Stimulated activated naive CD8-positive, alpha-beta T cell treated with anti-CD3 and anti-CD28 coated beads, Interleukin-15, amount 100 ng/mL, for 72 hours (primary cell): ENCODE measurements at regions not wholly inside any gene's neighbourhood (a gene's known extent, or its start where the extent isn't known, plus 50 kb on each side); places are given as distances from the start of the nearest gene placed in this dataset.

ENCODE experiments used
- ATAC-seq: fragments of 150-1000 bp; cut with Tn5 transposase; 2 replicates; pipeline ENCODE4 v1.10.0; 2021; ENCODE audit warnings: mild to moderate bottlenecking, moderate library complexity
- DNase-seq, 2 donors: peaks; one replicate each; pipeline ENCODE4 v3.0.0; 2021 to 2022
- H3K27ac Mint-ChIP-seq, 2 donors: one replicate each; pipeline ENCODE4 v1.8.0; 2022; ENCODE audit warnings: mild to moderate bottlenecking in 2 of 2, mixed read lengths in 2 of 2, moderate library complexity in 2 of 2
- H3K27me3 Mint-ChIP-seq: one replicate; pipeline ENCODE4 v1.8.0; 2022; ENCODE audit warnings: mixed read lengths
- H3K4me1 Mint-ChIP-seq: one replicate; pipeline ENCODE4 v1.8.0; 2022; ENCODE audit warnings: mild to moderate bottlenecking, mixed read lengths
- H3K4me3 Mint-ChIP-seq, 2 donors: one replicate each; pipeline ENCODE4 v1.8.0; 2022; ENCODE audit warnings: mild to moderate bottlenecking in 2 of 2, mixed read lengths in 2 of 2, moderate library complexity in 1 of 2
- H3K9me3 Mint-ChIP-seq, 2 donors: one replicate each; pipeline ENCODE4 v1.8.0; 2022; ENCODE audit warnings: mixed read lengths in 2 of 2

DNA sequence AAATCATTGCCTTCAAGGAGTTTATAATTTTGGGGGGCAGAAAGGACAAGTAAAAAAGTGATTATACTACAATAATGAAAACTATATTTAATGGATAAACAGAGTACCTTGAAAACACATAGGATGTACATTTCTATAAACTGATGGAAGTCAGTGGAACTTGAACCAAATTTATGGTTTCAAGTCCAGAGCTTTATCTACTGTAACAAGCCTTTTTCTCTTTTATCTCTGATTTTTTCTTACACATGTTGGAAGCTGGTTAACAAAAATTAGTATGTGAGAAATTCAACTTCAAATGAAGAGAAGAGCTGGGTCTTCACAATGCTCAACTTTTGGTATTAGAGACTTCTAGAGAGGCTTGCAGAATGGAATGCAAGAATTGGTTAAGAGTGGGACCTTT is 393.6 kb downstream of the LMO7 start:
- peaks cover 30% of the 10 kb centered on the region for H3K27me3 Mint-ChIP-seq
- H3K27ac Mint-ChIP-seq, result no peak overlapping the region
- DNase-seq, result no peak
- no peak overlapping the region for H3K4me3 Mint-ChIP-seq
- no peaks in the 10 kb centered on the region for H3K9me3 Mint-ChIP-seq
- no peak for ATAC-seq
- H3K4me1 Mint-ChIP-seq, result peaks cover 6% of the 10 kb centered on the region

DNA sequence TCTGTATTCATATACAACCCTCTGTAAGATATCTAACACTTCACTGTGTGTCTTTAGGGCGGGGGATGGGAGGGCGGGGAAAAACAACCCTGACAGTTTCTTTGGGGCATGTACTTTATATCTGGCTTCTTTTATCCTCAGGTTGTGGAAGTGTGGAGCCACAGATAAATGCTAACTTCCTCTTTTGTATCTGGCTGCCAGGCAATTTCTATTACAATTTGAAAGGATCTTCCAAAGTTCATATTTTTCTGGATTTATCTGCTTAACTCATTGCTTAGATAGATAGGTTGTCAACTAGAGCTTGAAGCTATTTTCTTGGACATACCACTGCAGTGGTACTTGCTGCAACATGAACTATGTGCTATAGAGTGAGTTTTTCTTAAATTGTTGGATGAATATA is 393.0 kb downstream of the LMO7 start:
- H3K4me1 Mint-ChIP-seq, result peaks cover 6% of the 10 kb centered on the region
- ATAC-seq (no peak), DNase-seq (no peak)
- peaks cover 0 to under 1% of the 10 kb centered on the region in 2 donors for H3K9me3 Mint-ChIP-seq
- peaks cover 30% of the 10 kb centered on the region for H3K27me3 Mint-ChIP-seq
- H3K27ac Mint-ChIP-seq, result no peak overlapping the region
- no peak overlapping the region for H3K4me3 Mint-ChIP-seq

DNA sequence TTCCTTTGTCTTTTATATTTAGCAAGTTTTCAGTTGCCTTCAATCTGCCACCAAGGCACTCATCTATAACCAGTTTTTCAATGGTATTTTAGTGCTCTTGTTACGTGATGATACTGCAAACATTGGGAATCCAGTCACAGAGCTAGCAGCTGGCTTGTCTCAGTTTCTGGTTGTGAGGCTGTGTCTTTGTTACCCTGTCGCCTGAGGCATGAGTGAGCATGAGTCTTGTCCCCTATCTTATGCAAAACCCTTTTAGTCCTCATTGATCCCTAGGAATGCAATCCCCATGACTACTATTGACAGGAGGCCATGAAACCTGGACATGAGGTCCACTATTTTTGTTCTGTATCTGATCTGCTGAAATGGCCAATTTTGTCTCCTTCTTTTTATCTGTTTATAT is 391.0 kb downstream of the LMO7 start:
- no peak for DNase-seq
- peaks cover 0 to 4% of the 10 kb centered on the region in 2 donors for H3K9me3 Mint-ChIP-seq
- H3K27me3 Mint-ChIP-seq, result peaks cover 44% of the 10 kb centered on the region
- no peak for ATAC-seq
- peaks cover 6% of the 10 kb centered on the region for H3K4me1 Mint-ChIP-seq
- no peak overlapping the region for H3K4me3 Mint-ChIP-seq
- H3K27ac Mint-ChIP-seq, result no peak overlapping the region

DNA sequence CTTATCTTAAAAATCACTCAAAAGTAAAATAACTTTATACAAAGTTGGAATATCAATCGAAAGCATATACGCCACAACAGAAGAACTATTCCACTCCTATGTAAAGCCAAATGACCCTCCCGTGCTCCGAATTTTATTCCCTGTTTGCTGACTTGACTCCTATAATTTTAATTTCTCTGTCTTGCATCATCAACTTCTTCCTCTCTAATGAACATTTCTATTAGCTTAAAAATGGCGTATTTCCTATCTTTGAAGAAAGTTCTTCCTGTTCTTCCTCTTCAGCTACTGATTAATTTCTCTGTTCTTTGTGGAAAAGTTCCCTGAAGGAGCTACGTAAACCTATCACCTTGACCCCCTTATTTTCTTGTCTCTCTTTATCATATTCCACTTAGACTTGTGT is 389.3 kb downstream of the LMO7 start:
- Mint-ChIP-seq H3K9me3 (peaks cover 0 to 4% of the 10 kb centered on the region in 2 donors), H3K27me3 (peaks cover 36% of the 10 kb centered on the region), H3K4me3 (no peak overlapping the region), H3K27ac (no peak overlapping the region), H3K4me1 (peaks cover 6% of the 10 kb centered on the region)
- DNase-seq (no peak), ATAC-seq (no peak)

DNA sequence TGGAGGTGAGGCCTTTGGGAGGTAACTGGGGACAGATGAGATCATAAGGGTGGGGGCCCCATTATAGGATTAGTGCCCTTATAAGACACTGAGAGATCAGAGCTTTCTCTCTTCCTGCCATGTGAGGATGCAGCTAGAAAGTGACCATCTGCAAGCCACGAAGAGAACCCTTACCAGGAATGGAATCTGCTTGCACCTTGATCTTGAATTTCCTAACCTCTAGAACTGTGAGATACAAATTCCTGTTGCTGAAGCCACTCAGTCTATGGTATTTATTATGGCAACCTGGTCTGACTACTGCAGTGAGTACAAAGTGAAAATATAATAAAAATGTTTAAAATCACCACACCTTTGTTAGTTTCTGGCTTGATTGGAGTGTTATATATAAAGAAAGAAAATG is 388.0 kb downstream of the LMO7 start:
- peaks cover 0 to 4% of the 10 kb centered on the region in 2 donors for H3K9me3 Mint-ChIP-seq
- H3K27ac Mint-ChIP-seq, result no peak overlapping the region
- peaks cover 36% of the 10 kb centered on the region for H3K27me3 Mint-ChIP-seq
- DNase-seq, result no peak
- H3K4me1 Mint-ChIP-seq, result no peaks in the 10 kb centered on the region
- H3K4me3 Mint-ChIP-seq, result no peak overlapping the region
- no peak for ATAC-seq

DNA sequence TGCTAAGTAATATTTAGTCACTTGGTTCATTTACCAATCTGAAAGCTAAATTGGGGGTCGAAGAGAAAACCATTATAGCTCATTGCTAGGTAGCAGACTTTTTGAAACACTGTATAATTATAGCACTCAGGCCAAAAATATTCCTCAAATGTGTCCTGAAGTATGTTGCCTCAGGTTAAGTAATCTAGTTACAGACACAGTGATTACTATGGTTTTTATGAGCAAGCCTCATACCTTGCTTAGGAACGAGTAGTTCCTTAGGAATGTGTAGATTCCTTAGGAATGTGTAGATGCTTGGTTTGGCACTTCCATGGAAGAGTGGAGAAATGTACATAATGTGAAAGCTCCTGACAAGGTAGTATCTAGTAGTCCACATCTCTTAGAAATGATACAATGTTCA is 387.5 kb downstream of the LMO7 start:
- peaks cover 0 to 4% of the 10 kb centered on the region in 2 donors for H3K9me3 Mint-ChIP-seq
- ATAC-seq (no peak), DNase-seq (no peak)
- H3K27me3 Mint-ChIP-seq, result peaks cover 36% of the 10 kb centered on the region
- no peak overlapping the region for H3K4me3 Mint-ChIP-seq
- H3K4me1 Mint-ChIP-seq, result no peaks in the 10 kb centered on the region
- H3K27ac Mint-ChIP-seq, result no peak overlapping the region

DNA sequence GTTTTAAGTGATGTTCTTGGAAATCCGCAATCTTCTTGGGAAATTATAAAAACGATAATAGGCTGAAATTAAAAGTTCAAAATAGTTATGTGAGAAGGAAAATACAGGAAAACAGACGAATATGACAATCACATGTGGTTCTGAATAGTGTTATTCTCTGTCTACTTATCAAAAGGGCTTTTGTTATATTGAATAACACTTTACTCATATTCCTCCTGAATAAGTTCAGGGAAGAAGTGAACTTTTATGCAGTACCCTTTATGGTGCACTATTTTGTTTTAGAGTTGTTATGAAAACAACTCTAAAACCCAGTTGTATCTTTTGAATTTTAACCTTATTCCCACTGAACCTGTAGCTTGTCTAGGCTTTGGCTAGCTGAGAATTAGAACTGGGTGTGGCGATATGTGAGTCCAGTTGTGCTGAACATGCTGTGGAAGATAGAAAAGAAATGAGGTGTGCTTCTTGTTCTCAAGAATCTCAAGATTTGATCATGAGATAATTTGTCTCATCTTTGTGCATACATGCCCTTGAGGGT is 384.4 kb downstream of the LMO7 start:
- H3K27ac Mint-ChIP-seq, result no peak overlapping the region
- ATAC-seq (no peak), DNase-seq (no peak)
- no peaks in the 10 kb centered on the region for H3K4me1 Mint-ChIP-seq
- peaks cover 0 to 4% of the 10 kb centered on the region in 2 donors for H3K9me3 Mint-ChIP-seq
- peaks cover 15% of the 10 kb centered on the region for H3K27me3 Mint-ChIP-seq
- no peak overlapping the region for H3K4me3 Mint-ChIP-seq

DNA sequence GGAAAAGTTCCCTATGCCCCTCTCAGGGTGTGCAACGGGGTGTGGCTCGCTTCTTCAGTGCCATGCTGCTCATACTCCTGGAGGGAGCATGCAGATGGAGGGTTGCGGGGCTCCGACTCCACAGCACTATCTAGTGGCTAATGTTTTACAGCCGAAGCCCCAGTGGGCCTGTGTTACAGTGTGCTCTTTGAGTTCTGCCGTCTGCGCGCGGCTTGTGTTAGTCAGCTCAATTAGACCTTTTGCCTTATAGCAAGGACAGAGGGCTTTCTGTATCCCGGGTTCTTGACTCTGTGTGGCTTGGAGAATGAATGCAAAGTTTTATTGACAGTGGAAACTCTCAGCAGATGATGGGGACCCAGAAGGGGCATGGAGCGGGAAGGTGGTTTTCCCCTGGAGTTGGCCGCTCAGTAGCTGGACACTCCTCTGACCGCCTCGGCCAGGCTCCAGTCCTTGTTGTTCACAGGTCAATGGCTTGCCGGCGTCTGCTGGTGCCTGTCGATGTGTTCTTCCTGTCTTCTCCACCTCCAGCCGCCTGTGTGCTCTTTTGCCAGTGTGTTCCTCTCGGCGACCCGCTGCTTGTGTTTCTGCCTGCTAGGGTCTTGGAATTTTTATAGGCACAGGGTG is 383.4 kb downstream of the LMO7 start:
- ATAC-seq (no peak), DNase-seq (no peak)
- Mint-ChIP-seq H3K4me3 (no peak overlapping the region), H3K27ac (no peak overlapping the region), H3K27me3 (peaks cover 15% of the 10 kb centered on the region), H3K9me3 (peaks cover 0 to 4% of the 10 kb centered on the region in 2 donors), H3K4me1 (no peaks in the 10 kb centered on the region)

DNA sequence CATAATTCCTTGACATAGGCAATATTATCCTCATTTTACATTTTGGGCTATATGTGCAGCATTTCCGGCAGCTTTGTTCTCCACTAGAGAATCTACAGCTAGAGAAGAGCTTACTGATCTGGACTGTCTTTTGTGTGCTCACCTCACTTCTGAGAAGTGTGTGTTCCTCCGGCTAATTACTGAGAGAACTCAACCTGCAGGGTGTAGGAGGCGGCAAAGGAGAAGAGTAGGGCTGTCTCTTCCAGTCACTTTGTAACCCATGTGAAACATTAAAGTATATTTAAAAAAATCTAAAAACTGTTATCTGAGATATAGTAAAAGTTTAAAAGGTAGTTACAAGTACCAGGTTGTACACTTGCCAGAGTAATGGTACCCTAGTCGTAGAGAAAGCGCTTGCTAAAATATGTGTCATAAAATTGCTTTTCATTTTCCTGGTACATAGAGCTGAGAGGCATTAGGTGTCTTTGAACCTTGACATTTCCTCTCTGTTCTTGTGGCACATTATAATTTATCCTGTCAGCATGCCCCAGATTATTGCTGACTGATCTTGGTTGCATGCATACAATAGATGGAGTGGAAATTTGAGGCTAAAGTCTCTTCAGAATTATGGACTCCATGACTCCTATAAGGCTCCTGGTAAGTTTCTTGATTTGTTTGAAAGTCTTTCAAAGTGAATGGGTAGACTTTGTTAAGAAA is 381.9 kb downstream of the LMO7 start:
- H3K27me3 Mint-ChIP-seq, result peaks cover 5% of the 10 kb centered on the region
- H3K4me3 Mint-ChIP-seq, result no peak overlapping the region
- H3K9me3 Mint-ChIP-seq, result no peaks in the 10 kb centered on the region

DNA sequence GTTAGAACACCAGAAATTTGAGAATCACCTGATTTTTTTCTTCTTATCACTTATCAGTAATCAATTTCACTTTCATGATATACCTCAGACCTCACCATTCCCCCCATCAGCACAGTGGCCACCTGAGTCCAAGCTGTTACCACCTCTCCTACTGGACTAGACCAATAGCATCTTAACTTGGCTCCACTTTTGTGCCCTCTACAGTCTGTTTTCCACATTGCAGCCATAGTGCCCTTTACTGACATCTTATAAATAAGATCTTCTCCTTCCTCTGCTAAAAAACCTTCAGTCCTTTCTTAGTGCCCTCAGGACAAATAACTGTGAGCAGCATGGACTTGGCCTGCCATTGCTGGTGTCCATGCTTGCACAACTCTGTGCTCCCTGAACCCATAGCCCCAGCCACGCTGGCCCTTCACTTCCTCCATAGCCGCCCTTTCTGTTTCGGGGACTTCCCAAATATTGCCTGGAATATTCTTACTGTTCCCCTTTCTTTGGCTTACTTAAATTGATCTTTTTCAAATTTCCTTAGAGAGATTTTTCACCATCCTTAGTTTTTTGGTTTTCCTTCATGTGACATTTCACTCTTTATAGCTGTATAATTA is 380.8 kb downstream of the LMO7 start:
- H3K4me1 Mint-ChIP-seq, result no peaks in the 10 kb centered on the region
- H3K27me3 Mint-ChIP-seq, result no peaks in the 10 kb centered on the region
- ATAC-seq (peak; percentile 70), DNase-seq (peak; percentile 14 to 15)
- H3K4me3 Mint-ChIP-seq, result no peak overlapping the region
- H3K27ac Mint-ChIP-seq, result no peak overlapping the region
- no peaks in the 10 kb centered on the region for H3K9me3 Mint-ChIP-seq

More for the DNA sequence above, 381.9 kb downstream of the LMO7 start:
- DNase-seq, result no peak
- H3K27ac Mint-ChIP-seq, result no peak overlapping the region
- ATAC-seq, result no peak
- no peaks in the 10 kb centered on the region for H3K4me1 Mint-ChIP-seq

DNA sequence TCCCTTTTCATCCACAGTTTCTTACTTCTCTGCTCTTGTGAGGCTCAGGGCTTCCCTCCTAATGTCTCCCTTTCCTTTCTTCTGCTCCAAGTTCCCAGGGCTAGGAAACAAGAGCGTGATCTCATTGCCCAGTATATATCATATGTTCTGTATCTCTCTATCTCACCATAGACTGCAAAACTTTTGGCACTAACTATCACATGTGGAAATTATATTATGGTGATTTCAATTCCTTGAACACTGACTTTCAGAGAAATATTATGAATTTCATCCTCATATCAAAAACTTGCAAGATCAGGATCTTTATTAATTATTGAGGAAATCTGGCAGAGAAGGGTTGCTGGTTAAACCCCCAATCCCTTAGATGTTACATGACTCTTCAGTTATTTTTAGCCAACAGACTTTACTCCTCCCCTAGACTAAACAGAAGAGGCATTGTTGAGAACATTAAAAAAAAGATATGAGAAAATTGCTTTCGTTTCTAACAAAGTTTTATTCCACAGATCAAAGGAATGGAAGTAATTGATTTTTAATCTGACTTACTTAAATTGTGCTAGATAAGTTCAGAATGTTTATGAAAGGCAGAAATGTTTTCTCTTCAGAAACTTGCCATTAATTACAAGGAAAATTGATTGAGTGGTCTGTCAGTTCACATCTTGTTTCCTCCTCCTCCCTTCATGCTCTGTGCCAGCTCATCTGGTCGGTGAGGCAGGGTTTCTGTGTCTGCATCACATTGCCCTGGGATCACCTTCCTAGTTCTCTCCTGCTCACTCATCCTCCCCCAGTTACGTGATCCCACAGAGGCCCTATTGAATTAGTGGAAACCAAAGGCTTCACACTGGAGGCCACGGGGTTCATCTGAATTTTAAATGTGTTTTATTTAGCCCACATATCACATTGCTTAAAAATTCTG is 378.5 kb downstream of the LMO7 start:
- no peak overlapping the region for H3K4me3 Mint-ChIP-seq
- H3K4me1 Mint-ChIP-seq, result no peaks in the 10 kb centered on the region
- no peak for DNase-seq
- no peaks in the 10 kb centered on the region for H3K9me3 Mint-ChIP-seq
- H3K27ac Mint-ChIP-seq, result no peak overlapping the region
- H3K27me3 Mint-ChIP-seq, result no peaks in the 10 kb centered on the region
- peak; percentile 12 for ATAC-seq

DNA sequence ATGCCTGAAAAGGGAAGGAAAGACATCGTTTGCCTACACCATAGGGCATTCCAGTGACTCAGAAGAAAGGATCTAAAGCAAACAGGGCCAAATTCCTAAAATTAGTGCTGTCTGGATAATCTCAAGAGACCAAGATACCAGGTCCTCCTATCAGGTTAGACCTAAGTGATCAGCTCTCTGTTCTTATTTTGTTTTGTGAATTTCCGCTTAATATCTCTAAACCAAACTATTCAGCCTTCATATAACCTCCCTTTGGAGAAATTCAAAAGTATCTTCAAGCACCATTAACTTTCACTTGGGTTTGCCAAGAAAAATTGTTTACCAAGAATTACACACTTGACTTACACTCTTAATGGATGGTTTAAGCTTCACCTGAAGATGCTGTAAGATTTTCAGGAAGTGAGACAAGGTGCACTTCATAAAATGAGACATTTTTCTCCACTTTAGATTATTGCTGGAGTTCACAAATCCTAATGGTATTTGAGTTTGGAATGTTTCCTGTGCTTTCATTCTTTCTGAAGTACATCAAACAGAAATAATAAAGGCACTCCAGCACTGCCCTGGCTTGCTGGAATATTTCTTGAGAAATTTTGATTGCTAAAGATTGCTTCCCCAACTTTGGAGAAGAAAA is 376.1 kb downstream of the LMO7 start:
- ATAC-seq (no peak), DNase-seq (no peak)
- H3K27ac Mint-ChIP-seq, result peak overlapping the region in 1 of 2 donors; percentile 48
- no peaks in the 10 kb centered on the region for H3K27me3 Mint-ChIP-seq
- H3K9me3 Mint-ChIP-seq, result no peaks in the 10 kb centered on the region
- no peak overlapping the region for H3K4me3 Mint-ChIP-seq
- no peaks in the 10 kb centered on the region for H3K4me1 Mint-ChIP-seq

DNA sequence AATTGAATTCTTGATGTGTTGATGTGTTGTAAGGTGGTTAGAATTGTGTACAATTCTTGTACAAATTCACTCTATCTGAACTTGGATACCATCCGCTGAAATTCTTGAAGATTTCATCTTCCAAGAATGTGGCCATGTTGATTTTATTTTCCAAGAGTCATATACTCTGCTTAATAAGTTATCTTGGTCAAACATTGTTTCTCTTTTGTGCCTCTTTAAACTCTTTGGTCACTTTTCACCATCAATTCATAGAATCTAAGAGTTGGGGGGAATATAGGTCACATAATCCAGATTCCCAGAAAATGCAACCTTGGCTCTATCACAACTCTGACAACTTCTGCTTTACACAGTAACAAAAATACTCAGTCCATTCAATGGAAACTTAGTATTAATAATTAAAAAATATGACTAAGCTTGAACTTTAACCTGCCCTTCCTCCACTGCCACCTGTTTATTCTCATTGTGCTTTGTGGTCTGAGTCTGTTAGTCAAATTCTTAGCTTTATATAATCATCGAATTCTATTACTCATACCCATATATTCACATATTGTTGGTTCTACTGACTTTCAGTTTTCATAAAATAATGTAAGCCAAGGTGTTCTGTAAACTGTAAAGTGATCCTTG is 373.2 kb downstream of the LMO7 start:
- ATAC-seq (no peak), DNase-seq (no peak)
- H3K9me3 Mint-ChIP-seq, result no peaks in the 10 kb centered on the region
- no peak overlapping the region for H3K27ac Mint-ChIP-seq
- H3K4me1 Mint-ChIP-seq, result no peaks in the 10 kb centered on the region
- no peaks in the 10 kb centered on the region for H3K27me3 Mint-ChIP-seq
- no peak overlapping the region for H3K4me3 Mint-ChIP-seq

DNA sequence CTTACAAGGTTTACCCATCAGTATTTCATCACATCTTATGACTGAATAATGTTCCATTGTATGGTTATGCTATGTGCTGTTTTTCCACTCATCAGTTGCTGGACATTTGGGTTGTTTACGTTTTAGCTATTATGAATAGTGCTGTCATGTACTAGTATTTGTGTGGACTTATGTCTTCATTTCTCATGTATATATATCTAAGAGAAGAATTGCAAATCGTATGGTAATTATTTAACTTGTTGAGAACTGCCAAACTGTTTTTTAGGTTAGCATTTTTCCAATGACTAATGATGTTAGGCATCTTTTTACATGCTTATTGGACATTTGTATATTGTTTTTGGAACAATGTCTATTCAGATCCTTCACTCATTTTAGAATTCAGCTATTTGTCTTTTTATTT is 368.3 kb downstream of the LMO7 start:
- ATAC-seq, result no peak
- H3K27ac Mint-ChIP-seq, result no peak overlapping the region
- no peaks in the 10 kb centered on the region for H3K9me3 Mint-ChIP-seq
- no peaks in the 10 kb centered on the region for H3K27me3 Mint-ChIP-seq
- no peak for DNase-seq
- H3K4me1 Mint-ChIP-seq, result no peaks in the 10 kb centered on the region
- H3K4me3 Mint-ChIP-seq, result no peak overlapping the region

DNA sequence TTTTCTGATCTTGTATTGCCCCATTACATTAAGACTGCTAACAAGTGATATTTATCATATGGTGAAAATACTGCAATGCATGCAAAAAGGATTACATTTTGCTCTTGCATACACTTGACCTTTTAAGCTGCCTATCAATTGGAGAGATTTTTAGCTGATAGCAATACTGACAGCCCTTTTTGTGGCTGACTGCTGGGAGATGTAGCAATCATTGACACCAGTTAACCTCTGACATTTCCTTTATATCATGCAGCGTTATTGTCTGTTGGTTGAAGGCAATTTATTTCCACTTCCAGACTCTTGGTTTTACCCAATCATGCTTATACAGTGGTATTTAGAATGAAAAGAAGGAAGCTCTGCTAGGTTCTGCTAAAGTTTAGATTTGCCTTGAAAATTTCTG is 364.0 kb downstream of the LMO7 start:
- Mint-ChIP-seq H3K4me1 (peaks cover 6% of the 10 kb centered on the region), H3K4me3 (no peak overlapping the region), H3K9me3 (no peaks in the 10 kb centered on the region), H3K27me3 (no peaks in the 10 kb centered on the region), H3K27ac (no peak overlapping the region)
- no peak for DNase-seq
- no peak for ATAC-seq
